Ishikawa (cell line): ENCODE measurements at regions not wholly inside any gene's neighbourhood (a gene's known extent, or its start where the extent isn't known, plus 50 kb on each side); places are given as distances from the start of the nearest gene placed in this dataset.

ENCODE experiments used
- CEBPB ChIP-seq: IDR thresholded peaks from 2 replicates; pipeline ENCODE4 v1.6.1; 2012
- CREB1 ChIP-seq: IDR thresholded peaks from 2 replicates; pipeline ENCODE4 v1.6.1; 2012; ENCODE audit warnings: low read depth
- EGR1 ChIP-seq: IDR thresholded peaks from 2 replicates; pipeline ENCODE4 v1.6.1; 2012
- EP300 ChIP-seq: IDR thresholded peaks from 2 replicates; pipeline ENCODE4 v1.6.1; 2012; ENCODE audit warnings: borderline replicate concordance
- FOXM1 ChIP-seq: IDR thresholded peaks from 2 replicates; pipeline ENCODE4 v1.6.1; 2012; ENCODE audit warnings: low read depth, borderline replicate concordance
- MAX ChIP-seq: IDR thresholded peaks from 2 replicates; pipeline ENCODE4 v1.6.1; 2012
- NFIC ChIP-seq: IDR thresholded peaks from 2 replicates; pipeline ENCODE4 v1.6.1; 2012
- RAD21 ChIP-seq: IDR thresholded peaks from 2 replicates; pipeline ENCODE4 v1.6.1; 2012; ENCODE audit warnings: low read depth
- TAF1 ChIP-seq: IDR thresholded peaks from 2 replicates; pipeline ENCODE4 v1.6.1; 2012; ENCODE audit warnings: low read depth, mild to moderate bottlenecking
- TCF12 ChIP-seq: IDR thresholded peaks from 2 replicates; pipeline ENCODE4 v1.6.1; 2012; ENCODE audit warnings: low read depth
- TEAD4 ChIP-seq: IDR thresholded peaks from 2 replicates; pipeline ENCODE4 v1.6.1; 2012
- YY1 ChIP-seq: IDR thresholded peaks from 2 replicates; pipeline ENCODE4 v1.6.1; 2012; ENCODE audit warnings: low read depth
- ZBTB7A ChIP-seq: IDR thresholded peaks from 2 replicates; pipeline ENCODE4 v1.6.1; 2012; ENCODE audit warnings: low read depth
- TF ChIP-seq, protein P1 (sequence below): IDR thresholded peaks from 2 replicates; pipeline ENCODE4 v1.6.1; 2012; ENCODE audit warnings: low read depth, mild to moderate bottlenecking
- TF ChIP-seq, protein P2 (sequence below): IDR thresholded peaks from 2 replicates; pipeline ENCODE4 v1.6.1; 2012

DNA sequence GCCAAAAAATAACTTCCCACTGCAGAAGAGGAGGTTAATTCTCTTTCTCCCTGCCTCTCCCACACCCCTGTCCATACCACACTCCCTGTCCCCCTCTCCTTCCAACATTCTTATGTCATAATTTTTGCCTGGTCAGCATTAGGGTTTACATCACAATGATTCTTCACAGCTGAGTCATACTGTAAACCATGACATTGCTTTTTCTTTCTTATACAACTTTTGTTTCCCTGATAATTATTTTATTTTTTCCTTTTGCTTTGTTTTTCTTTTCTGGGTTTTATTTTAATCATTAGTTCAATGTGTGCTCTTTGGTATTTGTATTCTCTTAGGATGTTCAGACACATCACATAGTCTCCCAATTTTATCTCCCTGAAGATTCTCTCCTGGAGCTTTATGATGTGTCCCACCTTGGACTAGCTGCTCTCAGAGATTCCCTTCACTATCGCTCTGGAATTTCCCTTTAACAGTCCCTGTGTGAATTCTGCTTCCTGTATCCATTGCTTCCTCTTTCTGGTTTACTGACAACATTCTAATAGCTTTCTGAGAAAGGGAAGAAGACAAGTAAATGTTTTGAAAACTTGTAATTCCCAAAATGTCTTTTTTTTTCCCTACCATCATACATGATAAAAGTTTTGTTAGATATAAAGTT lies 70.7 kb downstream of the SOX2 start:
- no peak for TF ChIP-seq TAF1
- no peak for TF ChIP-seq EGR1
- no peak for TF ChIP-seq NFIC
- no peak for TF ChIP-seq ZBTB7A
- no peak for TF ChIP-seq EP300
- no peak for TF ChIP-seq RAD21
- TF ChIP-seq YY1: no peak
- TF ChIP-seq, protein P1, sequence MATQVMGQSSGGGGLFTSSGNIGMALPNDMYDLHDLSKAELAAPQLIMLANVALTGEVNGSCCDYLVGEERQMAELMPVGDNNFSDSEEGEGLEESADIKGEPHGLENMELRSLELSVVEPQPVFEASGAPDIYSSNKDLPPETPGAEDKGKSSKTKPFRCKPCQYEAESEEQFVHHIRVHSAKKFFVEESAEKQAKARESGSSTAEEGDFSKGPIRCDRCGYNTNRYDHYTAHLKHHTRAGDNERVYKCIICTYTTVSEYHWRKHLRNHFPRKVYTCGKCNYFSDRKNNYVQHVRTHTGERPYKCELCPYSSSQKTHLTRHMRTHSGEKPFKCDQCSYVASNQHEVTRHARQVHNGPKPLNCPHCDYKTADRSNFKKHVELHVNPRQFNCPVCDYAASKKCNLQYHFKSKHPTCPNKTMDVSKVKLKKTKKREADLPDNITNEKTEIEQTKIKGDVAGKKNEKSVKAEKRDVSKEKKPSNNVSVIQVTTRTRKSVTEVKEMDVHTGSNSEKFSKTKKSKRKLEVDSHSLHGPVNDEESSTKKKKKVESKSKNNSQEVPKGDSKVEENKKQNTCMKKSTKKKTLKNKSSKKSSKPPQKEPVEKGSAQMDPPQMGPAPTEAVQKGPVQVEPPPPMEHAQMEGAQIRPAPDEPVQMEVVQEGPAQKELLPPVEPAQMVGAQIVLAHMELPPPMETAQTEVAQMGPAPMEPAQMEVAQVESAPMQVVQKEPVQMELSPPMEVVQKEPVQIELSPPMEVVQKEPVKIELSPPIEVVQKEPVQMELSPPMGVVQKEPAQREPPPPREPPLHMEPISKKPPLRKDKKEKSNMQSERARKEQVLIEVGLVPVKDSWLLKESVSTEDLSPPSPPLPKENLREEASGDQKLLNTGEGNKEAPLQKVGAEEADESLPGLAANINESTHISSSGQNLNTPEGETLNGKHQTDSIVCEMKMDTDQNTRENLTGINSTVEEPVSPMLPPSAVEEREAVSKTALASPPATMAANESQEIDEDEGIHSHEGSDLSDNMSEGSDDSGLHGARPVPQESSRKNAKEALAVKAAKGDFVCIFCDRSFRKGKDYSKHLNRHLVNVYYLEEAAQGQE: no peak
- TF ChIP-seq, protein P2, sequence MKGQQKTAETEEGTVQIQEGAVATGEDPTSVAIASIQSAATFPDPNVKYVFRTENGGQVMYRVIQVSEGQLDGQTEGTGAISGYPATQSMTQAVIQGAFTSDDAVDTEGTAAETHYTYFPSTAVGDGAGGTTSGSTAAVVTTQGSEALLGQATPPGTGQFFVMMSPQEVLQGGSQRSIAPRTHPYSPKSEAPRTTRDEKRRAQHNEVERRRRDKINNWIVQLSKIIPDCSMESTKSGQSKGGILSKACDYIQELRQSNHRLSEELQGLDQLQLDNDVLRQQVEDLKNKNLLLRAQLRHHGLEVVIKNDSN: no peak
- TF ChIP-seq TEAD4: no peak
- TF ChIP-seq CREB1: no peak
- TF ChIP-seq FOXM1: no peak
- TF ChIP-seq TCF12: no peak
- no peak for TF ChIP-seq MAX
- no peak for TF ChIP-seq CEBPB

GRCh38 chr3:181790561-181790960 lies 78.8 kb downstream of the SOX2 start:
- TF ChIP-seq NFIC (no peak), TEAD4 (no peak), ZBTB7A (no peak), EGR1 (no peak), EP300 (no peak), YY1 (no peak), RAD21 (no peak), TCF12 (no peak), TAF1 (no peak), CEBPB (no peak), FOXM1 (no peak), CREB1 (no peak), MAX (no peak)
- TF ChIP-seq, protein P1: no peak
- TF ChIP-seq, protein P2: no peak

- no peak for TF ChIP-seq TEAD4
- no peak for TF ChIP-seq FOXM1
- TF ChIP-seq MAX: no peak
- no peak for TF ChIP-seq YY1
- TF ChIP-seq RAD21: no peak
- no peak for TF ChIP-seq ZBTB7A
- TF ChIP-seq EGR1: no peak
- TF ChIP-seq CEBPB: no peak
- TF ChIP-seq, protein P2: no peak
- no peak for TF ChIP-seq NFIC
- no peak for TF ChIP-seq EP300
- TF ChIP-seq CREB1: no peak
- TF ChIP-seq TCF12: no peak
These were observed 79.6 kb downstream of the SOX2 start for GRCh38 chr3:181791056-181791955.

GRCh38 chr3:181793006-181793405 lies 81.3 kb downstream of the SOX2 start:
- peak; percentile 47; the same call in 1 of the 2 replicates for TF ChIP-seq CEBPB
- TF ChIP-seq RAD21: no peak
